ENCODE measurements at regions not wholly inside any gene's neighbourhood (a gene's known extent, or its start where the extent isn't known, plus 50 kb on each side); places are given as distances from the start of the nearest gene placed in this dataset.

GRCh38 chr2:207252416-207252815 is 86.7 kb upstream of the KLF7 start:
- intact Hi-C loops (cut with DNase I), result loop anchor here (10.0 kb wide), 1 partner anchor 1498 kb away; no protein-coding TSS in a partner anchor
- Histone ChIP-seq H3K9me3 (no peaks in the 10 kb centered on the region), H3K4me3 (no peak overlapping the region), H3K4me1 (no peaks in the 10 kb centered on the region), H3K27ac (no peak overlapping the region), H3K36me3 (no peaks in the 10 kb centered on the region), H3K27me3 (no peaks in the 10 kb centered on the region)
- DNase-seq (ENCODE audit: low spot score in 2 of 2), result no peak
- no peak for TF ChIP-seq CTCF (IDR thresholded peaks at IDR 0.05)

GRCh38 chr2:207252979-207253645 is 87.4 kb upstream of the KLF7 start:
- Histone ChIP-seq H3K4me3 (no peak overlapping the region), H3K9me3 (no peaks in the 10 kb centered on the region), H3K27me3 (no peaks in the 10 kb centered on the region), H3K4me1 (peaks cover 0 to 5% of the 10 kb centered on the region in 2 donors), H3K27ac (no peak overlapping the region), H3K36me3 (no peaks in the 10 kb centered on the region)
- intact Hi-C loops (cut with DNase I), result loop anchor here (10.0 kb wide), 1 partner anchor 1498 kb away; no protein-coding TSS in a partner anchor
- DNase-seq (ENCODE audit: low spot score in 2 of 2), result peak in 1 of 2 donors; percentile 41
- TF ChIP-seq CTCF (IDR thresholded peaks at IDR 0.05), result no peak

- no peaks in the 10 kb centered on the region for H3K36me3 ChIP-seq
- intact Hi-C loops (cut with DNase I), result loop anchor here (10.0 kb wide), 1 partner anchor 1499 kb away; no protein-coding TSS in a partner anchor
- DNase-seq (ENCODE audit: low spot score in 2 of 2), result peak in 1 of 2 donors; percentile 34
- TF ChIP-seq CTCF (IDR thresholded peaks at IDR 0.05), result no peak
- no peak overlapping the region for H3K27ac ChIP-seq
- no peaks in the 10 kb centered on the region for H3K9me3 ChIP-seq
- no peaks in the 10 kb centered on the region for H3K27me3 ChIP-seq
- H3K4me1 ChIP-seq, result peaks cover under 1 to 9% of the 10 kb centered on the region in 2 donors
- H3K4me3 ChIP-seq, result no peak overlapping the region
Observed at GRCh38 chr2:207253666-207254345, 88.1 kb upstream of the KLF7 start.

- DNase-seq (ENCODE audit: low spot score in 2 of 2), result peak in 1 of 2 donors; percentile 58
- H3K27ac ChIP-seq, result no peak overlapping the region
- no peaks in the 10 kb centered on the region for H3K27me3 ChIP-seq
Observed at GRCh38 chr2:207254591-207255464, 89.1 kb upstream of the KLF7 start.

More at GRCh38 chr2:207254591-207255464, 89.1 kb upstream of the KLF7 start:
- Histone ChIP-seq H3K9me3 (no peaks in the 10 kb centered on the region), H3K4me3 (no peak overlapping the region), H3K36me3 (no peaks in the 10 kb centered on the region), H3K4me1 (peaks cover 4 to 17% of the 10 kb centered on the region in 2 donors)
- TF ChIP-seq CTCF (IDR thresholded peaks at IDR 0.05), result no peak
- intact Hi-C loops (cut with DNase I), result loop anchor here (5.0 to 10.0 kb wide), 3 partner anchors 213 to 1500 kb away; no protein-coding TSS in a partner anchor

Data from ascending aorta (tissue), 2 donors.